ENCODE measurements at regions not wholly inside any gene's neighbourhood (a gene's known extent, or its start where the extent isn't known, plus 50 kb on each side); places are given as distances from the start of the nearest gene placed in this dataset.

DNA sequence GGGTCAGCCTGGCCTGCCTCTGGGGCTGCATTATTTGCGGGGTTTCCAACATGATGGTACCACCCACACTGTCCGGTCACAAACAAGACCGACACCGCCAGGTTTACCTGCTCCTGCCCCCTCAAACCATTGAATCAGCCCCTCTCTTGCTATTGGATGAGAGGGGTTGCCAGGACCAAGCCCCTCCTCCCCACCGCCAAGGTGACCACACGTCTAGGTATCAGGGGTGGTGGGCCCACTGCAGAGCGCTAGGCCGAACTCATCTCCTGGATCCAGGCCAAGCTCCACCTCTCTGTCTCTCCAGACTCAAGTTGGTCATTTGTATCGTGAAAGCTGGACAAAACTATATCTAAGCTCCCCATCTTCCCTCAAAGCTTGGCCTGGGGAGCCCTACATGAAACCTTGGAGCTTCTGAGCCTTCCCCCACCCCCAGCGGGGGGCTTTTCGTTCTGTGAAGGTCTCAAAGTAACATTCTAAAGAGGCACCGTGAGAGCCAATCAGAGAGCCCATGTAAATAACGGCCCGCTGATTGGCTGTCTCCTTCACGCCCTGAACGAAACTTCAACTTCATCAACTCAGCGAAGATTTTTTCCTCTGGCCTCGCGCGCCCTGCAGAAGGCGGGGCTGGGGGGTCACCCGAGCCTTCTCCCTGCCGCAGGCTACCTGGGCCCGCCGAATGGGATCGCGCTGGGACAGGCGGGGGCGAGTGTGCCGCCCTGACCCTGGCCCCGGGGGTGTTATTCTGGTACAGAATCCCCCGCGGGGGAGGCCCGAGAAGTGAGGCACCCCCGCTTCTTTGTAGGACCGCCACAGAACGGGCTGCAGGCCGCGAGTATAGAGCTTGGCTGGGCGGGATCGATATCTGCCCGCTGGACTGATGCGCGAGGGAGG, 49.6 kb upstream of the PSD2 start:
- H3K9me3 ChIP-seq (ENCODE audit: control insufficient read depth, insufficient read depth, low read length): no peaks in the 10 kb centered on the region; the same call in 1 of the 2 replicates
- no peak for DNase-seq (ENCODE audit: low read depth, low spot score)
- peak overlapping the region; percentile 40 for H3K4me3 ChIP-seq (ENCODE audit: low read depth, low read length)
- peaks cover 3% of the 10 kb centered on the region for H3K27me3 ChIP-seq (ENCODE audit: control insufficient read depth, insufficient read depth, low read length)
- POLR2A ChIA-PET: no interaction called here
- TF ChIP-seq, protein P1, sequence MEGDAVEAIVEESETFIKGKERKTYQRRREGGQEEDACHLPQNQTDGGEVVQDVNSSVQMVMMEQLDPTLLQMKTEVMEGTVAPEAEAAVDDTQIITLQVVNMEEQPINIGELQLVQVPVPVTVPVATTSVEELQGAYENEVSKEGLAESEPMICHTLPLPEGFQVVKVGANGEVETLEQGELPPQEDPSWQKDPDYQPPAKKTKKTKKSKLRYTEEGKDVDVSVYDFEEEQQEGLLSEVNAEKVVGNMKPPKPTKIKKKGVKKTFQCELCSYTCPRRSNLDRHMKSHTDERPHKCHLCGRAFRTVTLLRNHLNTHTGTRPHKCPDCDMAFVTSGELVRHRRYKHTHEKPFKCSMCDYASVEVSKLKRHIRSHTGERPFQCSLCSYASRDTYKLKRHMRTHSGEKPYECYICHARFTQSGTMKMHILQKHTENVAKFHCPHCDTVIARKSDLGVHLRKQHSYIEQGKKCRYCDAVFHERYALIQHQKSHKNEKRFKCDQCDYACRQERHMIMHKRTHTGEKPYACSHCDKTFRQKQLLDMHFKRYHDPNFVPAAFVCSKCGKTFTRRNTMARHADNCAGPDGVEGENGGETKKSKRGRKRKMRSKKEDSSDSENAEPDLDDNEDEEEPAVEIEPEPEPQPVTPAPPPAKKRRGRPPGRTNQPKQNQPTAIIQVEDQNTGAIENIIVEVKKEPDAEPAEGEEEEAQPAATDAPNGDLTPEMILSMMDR (IDR thresholded peaks at IDR 0.05; ENCODE audit: low read depth, low read length): no peak
- peak overlapping the region; percentile 11 for H3K27ac ChIP-seq (ENCODE audit: low read depth, low read length)
- CTCF ChIA-PET: interaction anchor here (1.0 to 2.1 kb wide), 4 partner anchors 20 to 114 kb away, joined by 3 to 10 read pairs (median 4); no protein-coding TSS in a partner anchor
